DND-41 (cell line): ENCODE measurements at regions not wholly inside any gene's neighbourhood (a gene's known extent, or its start where the extent isn't known, plus 50 kb on each side); places are given as distances from the start of the nearest gene placed in this dataset.
"Not testable (repeated sequence)": the region's sequence is repeated elsewhere in the genome, so short reads cannot be mapped to it uniquely, and the experiment has no call there.

Experiments used
- ATAC-seq: fragments of 200-7000 bp; cut with Tn5 transposase; 3 replicates; pipeline ENCODE4 v1.9.1; 2021; ENCODE audit warnings: low read depth; ENCODE audit not compliant: insufficient read depth
- DNase-seq: peaks from one replicate; pipeline ENCODE4 v3.0.0-alpha.2; 2020
- H2AFZ ChIP-seq: 2 replicates; pipeline ENCODE4 v1.6.0; 2012; ENCODE audit warnings: low read depth, low read length
- H3K27ac ChIP-seq: 2 replicates; pipeline ENCODE4 v1.5.1; 2012; ENCODE audit warnings: low read length, inconsistent platforms
- H3K27me3 ChIP-seq: fragments of 200-600 bp; sonication (generic); 2 replicates; pipeline ENCODE4 v1.6.0; 2012; ENCODE audit warnings: low read length, mild to moderate bottlenecking, inconsistent platforms; ENCODE audit not compliant: insufficient read depth, poor library complexity
- H3K36me3 ChIP-seq: 2 replicates; pipeline ENCODE4 v1.5.1; 2012; ENCODE audit warnings: low read length, inconsistent platforms; ENCODE audit not compliant: insufficient read depth
- H3K4me1 ChIP-seq: 2 replicates; pipeline ENCODE4 v1.5.1; 2012; ENCODE audit warnings: mild to moderate bottlenecking, low read length; ENCODE audit not compliant: insufficient read depth
- H3K4me2 ChIP-seq: 2 replicates; pipeline ENCODE4 v1.6.0; 2012; ENCODE audit warnings: mild to moderate bottlenecking, moderate library complexity, low read length, inconsistent platforms; ENCODE audit not compliant: insufficient read depth
- H3K4me3 ChIP-seq, 2 experiments: fragments of 200-600 bp in 1 of 2; shearing (Covaris generic) in 1 of 2; 2 replicates each; pipeline ENCODE4 v1.5.1; 2012 to 2016; ENCODE audit warnings: inconsistent platforms in 2 of 2, low read length in 2 of 2, mild to moderate bottlenecking in 2 of 2, low read depth in 1 of 2, moderate library complexity in 1 of 2
- H3K79me2 ChIP-seq: 2 replicates; pipeline ENCODE4 v1.6.0; 2012; ENCODE audit warnings: low read length, inconsistent platforms; ENCODE audit not compliant: insufficient read depth
- H3K9ac ChIP-seq: 2 replicates; pipeline ENCODE4 v1.6.0; 2012; ENCODE audit warnings: low read depth, mild to moderate bottlenecking, inconsistent platforms, low read length, moderate library complexity
- H3K9me3 ChIP-seq: 2 replicates; pipeline ENCODE4 v1.5.1; 2012; ENCODE audit warnings: low read length, moderate library complexity, mild to moderate bottlenecking, inconsistent platforms; ENCODE audit not compliant: insufficient read depth, severe bottlenecking
- H4K20me1 ChIP-seq: 2 replicates; pipeline ENCODE4 v1.6.0; 2012; ENCODE audit warnings: low read length; ENCODE audit not compliant: insufficient read depth
- CTCF ChIP-seq: IDR thresholded peaks from 2 replicates; pipeline ENCODE4 v1.5.1; 2012; ENCODE audit warnings: borderline replicate concordance, low read length, moderate library complexity, mild to moderate bottlenecking; ENCODE audit not compliant: poor library complexity, severe bottlenecking; ENCODE audit errors: extremely low read depth
- EZH2 ChIP-seq: IDR thresholded peaks from 3 replicates; pipeline ENCODE4 v1.6.1; 2012; ENCODE audit warnings: borderline replicate concordance, low read depth, mild to moderate bottlenecking, moderate library complexity, low read length, inconsistent platforms; ENCODE audit not compliant: severe bottlenecking

GRCh38 chr5:34459908-34460307, 196.2 kb upstream of the RAI14 start:
- Histone ChIP-seq H3K79me2 (no peaks in the 10 kb centered on the region), H2AFZ (no peak overlapping the region), H3K27ac (no peak overlapping the region), H3K27me3 (no peaks in the 10 kb centered on the region), H3K9ac (no peak overlapping the region), H3K4me2 (no peak overlapping the region), H4K20me1 (no peaks in the 10 kb centered on the region), H3K4me3 (no peak overlapping the region), H3K36me3 (no peaks in the 10 kb centered on the region), H3K9me3 (peaks cover 27% of the 10 kb centered on the region), H3K4me1 (no peaks in the 10 kb centered on the region)
- ATAC-seq (no peak), DNase-seq (no peak)
- no peak for TF ChIP-seq EZH2

GRCh38 chr5:34460496-34460895, 195.6 kb upstream of the RAI14 start:
- no peak for DNase-seq
- ATAC-seq = no peak
- Histone ChIP-seq H3K36me3 (no peaks in the 10 kb centered on the region), H3K9ac (no peak overlapping the region), H3K4me2 (no peak overlapping the region), H3K27ac (no peak overlapping the region), H3K79me2 (no peaks in the 10 kb centered on the region), H2AFZ (no peak overlapping the region), H3K4me3 (no peak overlapping the region), H3K27me3 (no peaks in the 10 kb centered on the region), H3K9me3 (peaks cover 27% of the 10 kb centered on the region), H3K4me1 (no peaks in the 10 kb centered on the region), H4K20me1 (no peaks in the 10 kb centered on the region)
- no peak for TF ChIP-seq EZH2
- no peak for TF ChIP-seq CTCF

- no peaks in the 10 kb centered on the region for H4K20me1 ChIP-seq
- no peaks in the 10 kb centered on the region for H3K27me3 ChIP-seq
- H2AFZ ChIP-seq = no peak overlapping the region
- no peak for ATAC-seq
- no peaks in the 10 kb centered on the region for H3K79me2 ChIP-seq
- no peak overlapping the region for H3K4me2 ChIP-seq
- no peak overlapping the region for H3K9ac ChIP-seq
- no peak overlapping the region for H3K4me3 ChIP-seq
- no peaks in the 10 kb centered on the region for H3K4me1 ChIP-seq
- no peak overlapping the region for H3K27ac ChIP-seq
- TF ChIP-seq EZH2 (no peak), CTCF (no peak)
- no peak for DNase-seq
- no peaks in the 10 kb centered on the region for H3K36me3 ChIP-seq
- peaks cover 11% of the 10 kb centered on the region for H3K9me3 ChIP-seq
These were observed 191.3 kb upstream of the RAI14 start for GRCh38 chr5:34464829-34465228.

GRCh38 chr5:34465301-34465700, 190.8 kb upstream of the RAI14 start:
- peak overlapping the region; percentile 64 for H2AFZ ChIP-seq
- not testable (repeated sequence) for H3K4me2 ChIP-seq, H3K4me1 ChIP-seq

GRCh38 chr5:34466519-34467388, 189.4 kb upstream of the RAI14 start:
- H3K4me3 ChIP-seq, H3K27me3 ChIP-seq, H3K27ac ChIP-seq, H3K9ac ChIP-seq, H4K20me1 ChIP-seq, DNase-seq, H3K9me3 ChIP-seq, H3K79me2 ChIP-seq, H3K4me2 ChIP-seq, H2AFZ ChIP-seq, ATAC-seq, H3K36me3 ChIP-seq, H3K4me1 ChIP-seq: not testable (repeated sequence)

More at GRCh38 chr5:34465301-34465700, 190.8 kb upstream of the RAI14 start:
- not testable (repeated sequence) for H3K27ac ChIP-seq, H3K27me3 ChIP-seq, H4K20me1 ChIP-seq, H3K4me3 ChIP-seq, H3K9ac ChIP-seq, ATAC-seq, H3K36me3 ChIP-seq, H3K79me2 ChIP-seq
- peak; percentile 11 for DNase-seq
- peaks cover 11% of the 10 kb centered on the region for H3K9me3 ChIP-seq
- peak; percentile 53 for TF ChIP-seq CTCF
